Kidney (tissue), 13 donors: ENCODE measurements at regions not wholly inside any gene's neighbourhood (a gene's known extent, or its start where the extent isn't known, plus 50 kb on each side); places are given as distances from the start of the nearest gene placed in this dataset.

Experiments used
- DNase-seq, 5 donors: peaks; one replicate each; pipeline ENCODE4 v3.0.0-alpha.2; 2013 to 2020
- FAIRE-seq: peaks from 2 replicates; lab custom pipeline; 2012; peaks lifted over from hg19 to GRCh38; lab: Jason Lieb, UNC
- H3K27ac ChIP-seq, 2 donors: one replicate each; pipeline ENCODE4 v1.7.0; 2013; ENCODE audit warnings: low read depth in 2 of 2, low read length in 2 of 2, inconsistent platforms in 1 of 2
- H3K27me3 ChIP-seq: one replicate; pipeline ENCODE4 v1.7.1; 2013; ENCODE audit warnings: low read length, inconsistent platforms; ENCODE audit not compliant: control insufficient read depth, insufficient read depth
- H3K36me3 ChIP-seq, 3 donors: one replicate each; pipeline versions ENCODE4 v1.7.0 to v1.7.1; 2013; ENCODE audit warnings: low read length in 3 of 3, control low read depth in 1 of 3, inconsistent platforms in 1 of 3; ENCODE audit not compliant: insufficient read depth in 3 of 3, control insufficient read depth in 2 of 3
- H3K4me1 ChIP-seq, 3 donors: one replicate each; pipeline versions ENCODE4 v1.7.0 to v1.7.1; 2013; ENCODE audit warnings: low read length in 3 of 3, inconsistent platforms in 1 of 3, low read depth in 1 of 3; ENCODE audit not compliant: control insufficient read depth in 2 of 3, insufficient read depth in 2 of 3
- H3K4me3 ChIP-seq, 3 donors: one replicate each; pipeline versions ENCODE4 v1.7.0 to v1.8.1; 2013; ENCODE audit warnings: low read length in 3 of 3, control low read depth in 1 of 3, inconsistent platforms in 1 of 3
- H3K9ac ChIP-seq, 3 donors: one replicate each; pipeline versions ENCODE4 v1.7.0 to v1.7.1; 2013; ENCODE audit warnings: low read length in 3 of 3, control low read depth in 1 of 3, inconsistent platforms in 1 of 3
- H3K9me3 ChIP-seq, 3 donors: one replicate each; pipeline versions ENCODE4 v1.7.0 to v1.7.1; 2013; ENCODE audit warnings: low read length in 3 of 3, control low read depth in 1 of 3, inconsistent platforms in 1 of 3; ENCODE audit not compliant: control insufficient read depth in 2 of 3, insufficient read depth in 1 of 3
- CTCF ChIP-seq: IDR thresholded peaks from 3 replicates; pipeline ENCODE4 v1.5.1; 2012; ENCODE audit warnings: mild to moderate bottlenecking, moderate library complexity, borderline replicate concordance; ENCODE audit not compliant: insufficient read depth; ENCODE audit errors: extremely low read depth
- intact Hi-C: fragments of 100-400 bp; cut with DNase I; formaldehyde crosslinking; loops from one replicate; pipeline ENCODE4 v1.11.1; 2022
- donor health status: control.
- donor health status: control.
- donor health status: control.
- donor health status: control.
- donor health status: control.
- donor health status: DM: yes; HTN: yes; CAD: no.
- donor health status: Normal renal cell carcinoma (clear cell type).

DNA sequence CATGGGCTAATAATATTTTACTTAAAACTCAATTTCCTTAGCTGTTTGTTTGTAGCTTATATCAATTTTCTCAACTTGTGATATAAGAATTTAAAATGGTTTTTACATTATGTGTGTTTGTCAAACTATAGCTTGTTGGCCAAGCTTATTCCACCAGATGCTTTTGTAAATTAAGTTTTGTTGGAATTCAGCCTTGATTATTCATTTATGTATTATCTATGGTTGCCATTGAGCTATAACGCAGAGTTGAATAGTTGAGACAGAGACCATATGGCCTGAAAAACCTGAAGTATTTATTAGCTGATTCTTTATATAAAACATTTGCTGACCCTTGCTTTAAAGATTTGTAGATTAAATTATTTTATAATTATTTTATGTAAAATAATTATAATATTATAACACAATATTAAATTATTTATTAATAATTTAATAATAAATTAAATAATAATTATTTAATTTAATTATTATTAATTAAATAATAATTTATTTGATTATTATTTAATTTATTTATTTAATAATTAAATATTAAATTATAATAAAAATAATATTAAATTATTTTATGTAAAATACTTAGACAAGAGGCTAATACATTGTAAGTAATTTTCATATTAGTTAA, 779.6 kb upstream of the NECTIN3 start:
- intact Hi-C loops, result no loop called here
- Histone ChIP-seq H3K4me1 (no peaks in the 10 kb centered on the region), H3K4me3 (no peak overlapping the region), H3K9ac (no peak overlapping the region), H3K36me3 (no peaks in the 10 kb centered on the region), H3K27ac (no peak overlapping the region), H3K9me3 (no peaks in the 10 kb centered on the region), H3K27me3 (no peaks in the 10 kb centered on the region)
- no peak for TF ChIP-seq CTCF
- FAIRE-seq, result peak; percentile 99
- DNase-seq, result no peak

- no peak for FAIRE-seq
- Histone ChIP-seq H3K4me3 (no peak overlapping the region), H3K4me1 (no peaks in the 10 kb centered on the region), H3K27ac (no peak overlapping the region), H3K9ac (no peak overlapping the region), H3K27me3 (no peaks in the 10 kb centered on the region), H3K36me3 (no peaks in the 10 kb centered on the region), H3K9me3 (no peaks in the 10 kb centered on the region)
- DNase-seq, result no peak
- intact Hi-C loops, result no loop called here
- TF ChIP-seq CTCF, result no peak
Measured at GRCh38 chr3:110293660-110294059, 778.0 kb upstream of the NECTIN3 start.

DNA sequence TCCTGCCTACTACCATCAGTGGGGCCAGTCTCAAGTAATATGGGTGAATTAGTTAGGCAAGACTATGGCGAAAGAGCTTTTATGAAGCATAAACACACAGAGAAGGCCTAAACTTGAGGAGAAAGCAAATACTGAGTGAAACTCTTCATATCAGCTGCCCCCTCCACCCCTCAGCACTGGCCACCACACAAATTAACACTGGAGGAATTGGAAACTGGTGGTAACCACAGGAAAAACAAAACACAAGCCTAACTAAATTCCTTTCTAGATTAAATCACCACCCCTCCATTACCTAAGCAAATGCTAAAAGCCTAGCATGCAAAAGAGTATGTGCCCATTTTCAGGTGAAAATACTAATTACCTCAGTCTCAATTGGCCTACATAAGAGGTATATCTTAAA, 774.7 kb upstream of the NECTIN3 start:
- no peaks in the 10 kb centered on the region for H3K27me3 ChIP-seq
- intact Hi-C loops, result no loop called here
- H3K36me3 ChIP-seq, result no peaks in the 10 kb centered on the region
- no peak overlapping the region for H3K9ac ChIP-seq
- H3K4me3 ChIP-seq, result no peak overlapping the region
- no peak overlapping the region for H3K27ac ChIP-seq
- TF ChIP-seq CTCF, result no peak
- H3K4me1 ChIP-seq, result no peaks in the 10 kb centered on the region
- H3K9me3 ChIP-seq, result no peaks in the 10 kb centered on the region
- DNase-seq, result no peak
- FAIRE-seq, result no peak

DNA sequence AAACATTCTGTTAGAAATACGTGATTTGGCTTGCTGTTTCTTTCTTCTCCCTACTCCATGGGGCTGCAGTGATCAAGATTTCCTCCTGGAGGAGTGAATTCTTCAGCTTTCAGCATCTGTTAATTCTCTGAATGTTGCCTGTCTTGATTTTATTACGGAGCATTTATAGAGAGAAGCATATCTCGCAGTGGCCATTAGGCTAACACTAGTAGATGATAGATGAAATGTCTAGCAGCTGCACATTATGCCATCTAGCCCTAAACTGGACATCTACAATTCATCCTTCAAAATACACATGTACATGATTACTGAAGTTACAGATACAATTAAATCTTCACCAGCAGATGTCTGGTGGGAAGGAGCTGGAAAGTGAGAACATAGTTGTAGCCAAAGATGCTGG, 769.8 kb upstream of the NECTIN3 start:
- FAIRE-seq (no peak), DNase-seq (peak in 1 of 5 donors; percentile 12)
- TF ChIP-seq CTCF, result no peak
- no peak overlapping the region for H3K4me3 ChIP-seq
- H3K27ac ChIP-seq, result no peak overlapping the region
- no peak overlapping the region for H3K9ac ChIP-seq
- intact Hi-C loops, result no loop called here
- H3K9me3 ChIP-seq, result no peaks in the 10 kb centered on the region
- no peaks in the 10 kb centered on the region for H3K27me3 ChIP-seq
- H3K4me1 ChIP-seq, result no peaks in the 10 kb centered on the region
- no peaks in the 10 kb centered on the region for H3K36me3 ChIP-seq
